Activated CD8-positive, alpha-beta memory T cell treated with anti-CD3 and anti-CD28 coated beads for 24 hours (primary cell): ENCODE measurements at regions not wholly inside any gene's neighbourhood (a gene's known extent, or its start where the extent isn't known, plus 50 kb on each side); places are given as distances from the start of the nearest gene placed in this dataset.

Experiments used
- DNase-seq: peaks from one replicate; pipeline ENCODE4 v3.0.0-alpha.2; 2020

DNA sequence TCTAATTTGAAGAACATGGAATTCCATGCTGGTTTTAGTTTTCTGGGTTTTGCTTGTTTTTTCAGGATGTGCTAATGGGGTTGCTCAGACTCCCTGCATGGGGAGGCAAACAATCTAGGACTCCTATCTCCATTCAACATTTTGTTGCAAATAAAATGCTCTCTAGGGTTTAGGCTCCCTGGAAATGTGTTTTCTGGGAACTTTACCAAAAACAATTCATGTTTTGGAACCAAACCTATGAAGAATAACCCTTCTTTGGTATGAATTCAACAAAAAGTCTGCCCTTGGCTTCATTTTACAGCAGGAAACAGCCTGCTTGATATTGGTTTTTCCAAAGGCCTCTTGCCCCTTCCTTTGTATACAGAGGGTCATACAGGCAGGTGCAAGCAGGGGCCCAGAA, 217.7 kb downstream of the FOXA2 start:
- no peak for DNase-seq

DNA sequence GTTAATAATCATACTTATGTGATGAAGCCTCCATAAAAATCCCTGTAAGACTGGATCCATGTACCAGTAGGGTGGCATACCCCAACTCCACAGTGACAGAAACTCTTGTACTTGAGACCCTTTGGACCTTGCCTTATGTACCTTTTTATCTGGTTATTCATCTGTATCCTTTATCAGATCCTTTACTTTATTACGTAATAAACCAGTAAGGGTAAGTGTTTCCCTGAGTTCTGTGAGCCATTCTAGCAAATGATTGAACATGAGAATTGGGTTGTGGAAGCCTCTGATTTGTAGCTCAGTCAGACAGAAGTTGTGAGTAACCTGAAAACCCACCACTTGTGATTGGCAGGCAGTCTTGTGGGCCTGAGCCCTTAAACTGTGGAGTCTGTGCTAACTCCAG, 229.7 kb downstream of the FOXA2 start:
- DNase-seq = no peak

DNA sequence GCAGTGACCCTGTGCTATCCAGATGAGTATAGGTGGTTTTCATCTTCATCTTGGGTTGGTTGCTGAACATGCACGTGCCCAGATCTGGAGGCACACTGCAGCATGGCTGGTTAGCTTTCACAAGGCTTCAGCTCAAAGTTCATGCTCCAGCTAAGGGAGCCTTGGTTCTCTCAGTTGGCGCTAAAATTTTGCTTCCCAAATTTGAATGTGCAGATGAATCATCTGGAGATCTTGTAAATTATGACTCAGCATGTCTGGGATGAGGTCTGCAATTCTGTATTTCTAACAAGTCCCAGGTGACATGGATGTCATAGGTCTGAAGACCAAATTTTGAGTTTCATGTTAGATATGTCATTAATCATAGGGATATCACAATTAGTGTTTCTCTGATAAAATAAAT, 230.8 kb downstream of the FOXA2 start:
- no peak for DNase-seq

DNA sequence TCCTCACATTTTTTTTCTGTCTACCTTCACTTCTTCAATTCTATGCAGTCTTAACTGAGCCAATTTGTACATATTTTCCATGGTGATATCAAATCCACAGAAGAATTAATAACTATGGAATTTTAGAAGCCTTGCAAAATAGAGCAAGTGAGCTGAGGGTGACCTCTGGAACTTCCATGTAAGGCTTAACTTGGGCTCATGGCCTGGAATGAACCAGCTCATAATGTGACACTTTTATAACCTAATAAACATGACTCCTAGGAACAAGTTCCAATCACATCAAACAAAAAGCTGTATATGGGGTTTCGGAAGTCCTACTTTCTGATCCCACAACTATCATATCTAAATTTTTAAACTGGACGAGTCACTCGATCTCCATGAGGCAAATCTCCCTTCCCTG, 232.4 kb downstream of the FOXA2 start:
- no peak for DNase-seq

DNA sequence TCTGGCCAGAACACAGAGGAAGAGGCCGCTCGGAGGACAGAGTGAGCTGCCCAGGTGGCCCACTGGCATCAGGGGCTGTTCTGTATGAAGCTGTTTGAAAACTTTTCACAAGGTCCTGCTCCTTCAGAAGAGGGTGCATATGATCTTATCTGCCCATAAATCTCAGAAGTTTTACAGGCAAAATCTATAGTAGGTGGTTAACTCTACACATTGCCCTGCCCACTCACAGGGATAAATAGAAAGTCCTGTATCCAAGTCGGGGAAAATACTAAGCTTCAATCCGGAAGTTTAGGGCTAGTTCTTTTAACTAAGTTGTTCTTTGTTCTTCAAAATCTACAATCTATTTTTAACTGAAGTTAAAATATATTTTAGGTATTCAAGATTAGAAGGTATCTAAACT, 233.7 kb downstream of the FOXA2 start:
- DNase-seq = no peak

DNA sequence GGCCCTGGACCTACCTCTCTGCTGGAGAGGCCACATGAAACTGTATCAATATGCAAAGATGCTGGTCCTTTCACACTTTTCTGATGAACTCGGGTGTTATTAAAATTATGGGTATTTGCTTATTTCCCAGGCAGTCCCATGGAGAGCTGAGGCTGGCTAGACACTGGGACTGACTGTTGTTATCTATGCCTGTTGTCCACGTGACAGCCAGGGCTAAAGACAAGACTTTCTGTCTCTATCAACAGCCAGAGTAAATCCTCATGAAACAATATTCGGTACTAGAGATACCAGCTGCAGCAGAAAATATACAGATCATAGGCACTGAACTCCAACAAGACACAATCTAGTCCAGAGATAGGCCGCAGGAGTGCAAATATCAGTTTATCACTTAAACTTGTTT, 236.4 kb downstream of the FOXA2 start:
- DNase-seq = no peak

DNA sequence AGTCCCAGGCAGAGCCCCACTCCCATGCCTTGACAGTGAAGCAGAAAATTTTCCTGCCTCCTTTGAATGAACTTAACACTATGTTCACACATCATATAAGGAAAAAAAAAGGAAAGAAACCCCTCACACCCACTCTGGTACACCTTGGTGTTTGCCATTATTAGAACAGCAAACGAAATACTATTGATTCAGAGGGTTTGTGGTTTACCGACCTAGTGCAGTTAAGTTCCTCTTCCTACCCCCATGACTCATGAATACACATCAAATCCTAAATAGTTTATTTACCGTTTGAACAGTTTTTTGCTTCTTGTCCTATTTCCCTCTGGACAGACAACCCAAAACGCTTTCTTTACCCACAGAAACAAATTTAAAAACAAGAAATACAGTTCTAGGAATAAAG, 237.7 kb downstream of the FOXA2 start:
- no peak for DNase-seq

DNA sequence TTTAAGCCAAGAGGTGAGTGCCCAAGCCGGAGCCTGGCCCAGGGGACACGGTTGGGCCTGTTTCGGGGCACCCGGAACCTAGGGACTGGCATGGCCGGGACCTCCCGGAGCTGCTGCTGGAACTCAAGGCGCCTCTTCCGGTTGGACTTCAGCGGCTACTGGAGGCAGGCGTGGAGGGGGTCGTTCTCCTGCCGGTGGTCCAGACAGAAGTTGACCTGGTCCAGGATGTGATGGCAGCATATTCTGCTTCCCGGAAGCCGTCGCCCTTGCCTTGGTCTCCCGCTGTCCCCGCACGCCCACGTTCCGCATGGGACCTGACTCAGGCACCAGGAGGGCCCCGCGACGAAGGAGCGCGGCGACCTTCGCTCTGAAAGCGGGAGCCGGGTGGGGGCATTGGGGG, 240.8 kb downstream of the FOXA2 start:
- DNase-seq = no peak

DNA sequence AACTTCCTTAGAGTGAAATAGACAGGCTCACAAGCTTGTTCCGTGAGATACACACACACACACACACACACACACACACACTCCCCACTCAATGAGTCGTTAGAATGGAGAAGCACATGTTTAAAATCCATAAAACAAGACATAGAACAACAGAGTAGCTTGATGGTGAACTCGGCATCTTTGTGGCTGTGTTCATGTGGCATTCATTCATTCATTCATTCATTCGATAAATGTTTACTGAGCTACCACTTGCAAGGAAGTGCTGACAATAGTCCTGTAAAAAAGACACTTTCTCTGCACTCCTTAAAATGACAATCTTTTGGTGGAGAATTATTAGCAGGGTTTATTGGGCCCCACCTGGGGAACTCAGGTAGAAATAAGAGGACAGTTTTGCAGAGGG, 242.0 kb downstream of the FOXA2 start:
- DNase-seq = no peak

DNA sequence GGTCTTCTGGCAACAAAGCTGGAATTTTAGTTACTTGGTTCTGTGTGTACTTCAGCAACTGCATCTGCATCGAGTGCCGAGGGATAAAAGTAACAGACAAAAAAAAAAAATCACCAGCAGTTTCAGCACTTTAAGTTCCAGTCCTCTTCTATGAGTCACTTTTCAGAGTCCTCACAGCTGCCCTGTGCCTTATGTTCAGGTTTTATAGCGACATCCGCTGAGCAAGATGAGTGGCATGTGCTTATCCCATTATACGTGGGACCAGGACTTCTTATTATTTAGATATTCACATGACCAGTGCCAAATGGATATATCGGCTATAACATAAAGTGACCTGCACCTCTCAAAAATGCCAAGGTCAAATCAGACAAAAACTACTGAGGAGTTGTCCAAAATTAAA, 242.9 kb downstream of the FOXA2 start:
- no peak for DNase-seq

DNA sequence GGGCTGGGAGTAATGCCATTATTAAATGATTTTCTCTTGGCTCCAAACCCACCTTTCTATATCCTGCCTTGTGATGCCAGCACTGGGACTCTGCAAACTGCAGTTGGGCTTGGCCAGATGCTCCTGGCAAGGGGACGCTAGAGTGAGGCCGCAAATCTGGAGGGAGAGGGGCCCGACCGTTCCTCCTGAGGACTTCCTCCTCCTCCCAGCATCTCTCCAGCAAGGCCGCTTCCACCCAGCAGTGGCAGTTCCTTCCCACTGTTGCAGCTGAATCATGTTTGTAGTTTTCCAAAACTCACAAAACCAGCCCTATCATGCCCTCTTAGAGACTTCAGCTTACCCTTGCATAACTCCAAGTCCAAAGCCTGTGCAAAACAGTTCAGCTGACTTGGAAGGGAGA, 244.4 kb downstream of the FOXA2 start:
- no peak for DNase-seq

DNA sequence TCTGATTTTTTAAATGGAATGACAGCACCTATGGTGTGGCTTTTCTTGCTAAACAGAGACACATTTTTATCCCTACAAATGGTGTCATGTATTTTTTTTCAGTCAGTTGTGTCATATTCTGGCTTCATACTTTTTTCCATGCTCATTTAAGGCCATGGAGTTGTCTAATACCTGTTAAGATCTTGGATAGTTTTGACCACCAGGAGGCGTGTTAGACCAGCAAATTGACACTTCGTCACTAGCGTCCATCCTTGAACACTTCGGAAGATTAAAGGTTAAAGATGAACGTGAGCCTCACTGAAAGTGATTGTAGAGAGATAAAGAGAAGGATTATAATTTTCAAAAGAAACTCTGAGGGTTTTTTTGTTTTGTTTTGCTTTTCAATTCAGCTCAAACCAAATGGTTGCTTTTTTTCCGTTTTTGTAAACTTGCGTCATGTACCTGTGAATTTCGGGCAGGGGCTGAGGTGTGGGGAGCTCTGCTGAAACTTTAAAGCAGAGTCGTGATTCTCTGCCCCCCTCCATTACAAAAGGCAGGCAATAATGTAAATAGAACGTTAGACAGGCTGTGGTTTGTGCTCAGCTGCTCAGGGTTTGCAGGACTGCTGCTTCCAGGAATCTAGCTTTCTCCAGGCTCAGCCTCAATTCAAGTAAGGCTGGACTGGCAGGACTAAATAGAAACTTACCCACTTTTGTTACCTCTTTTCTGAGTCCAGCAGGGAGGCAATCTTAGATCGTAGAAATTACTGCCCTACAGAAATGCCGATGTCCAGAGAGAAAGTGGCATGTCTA, 245.1 kb downstream of the FOXA2 start:
- DNase-seq = no peak

DNA sequence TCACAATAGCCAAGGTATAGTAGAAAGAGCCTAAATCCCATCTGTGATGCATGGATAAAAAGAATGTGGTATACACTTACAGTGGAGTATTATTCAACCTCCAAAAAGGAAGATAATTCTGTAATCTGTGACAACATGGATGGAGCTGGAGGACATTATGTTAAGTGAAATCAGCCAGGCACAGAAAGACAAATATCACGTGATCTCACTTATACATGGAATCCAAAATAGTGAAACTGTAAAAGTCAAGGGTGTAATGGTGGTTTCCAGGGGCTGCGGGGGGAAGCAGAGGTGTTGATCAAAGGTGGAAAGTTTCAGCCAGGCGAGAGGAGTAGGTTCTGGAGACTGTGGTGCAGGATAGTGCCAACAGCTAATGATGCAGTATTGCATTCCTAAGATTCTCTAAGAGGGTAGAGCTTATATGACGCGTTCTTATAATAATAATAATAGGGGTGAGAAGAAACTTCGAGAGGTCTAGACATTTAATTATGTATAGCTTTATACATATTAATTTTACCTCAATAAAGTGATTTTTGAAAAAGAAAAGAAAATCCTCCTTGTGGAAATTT, 246.1 kb downstream of the FOXA2 start:
- no peak for DNase-seq

DNA sequence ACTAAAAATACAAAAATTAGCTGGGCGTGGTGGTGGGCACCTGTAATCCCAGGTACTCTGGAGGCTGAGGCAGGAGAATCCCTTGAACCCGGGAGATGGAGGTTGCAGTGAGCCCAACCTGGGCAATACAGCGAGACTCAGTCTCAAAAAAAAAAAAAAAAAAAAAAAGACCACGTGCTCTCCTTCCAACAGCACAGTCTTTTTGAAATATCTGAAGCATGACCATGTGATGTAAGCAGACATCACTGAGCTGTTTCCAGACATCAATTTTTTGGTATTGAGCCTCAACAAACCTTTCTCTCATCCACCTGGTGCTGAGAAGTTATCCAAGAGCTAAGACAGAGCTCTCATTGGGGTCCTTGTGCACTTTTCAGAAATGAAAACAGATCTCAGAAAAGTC, 249.2 kb downstream of the FOXA2 start:
- no peak for DNase-seq

DNA sequence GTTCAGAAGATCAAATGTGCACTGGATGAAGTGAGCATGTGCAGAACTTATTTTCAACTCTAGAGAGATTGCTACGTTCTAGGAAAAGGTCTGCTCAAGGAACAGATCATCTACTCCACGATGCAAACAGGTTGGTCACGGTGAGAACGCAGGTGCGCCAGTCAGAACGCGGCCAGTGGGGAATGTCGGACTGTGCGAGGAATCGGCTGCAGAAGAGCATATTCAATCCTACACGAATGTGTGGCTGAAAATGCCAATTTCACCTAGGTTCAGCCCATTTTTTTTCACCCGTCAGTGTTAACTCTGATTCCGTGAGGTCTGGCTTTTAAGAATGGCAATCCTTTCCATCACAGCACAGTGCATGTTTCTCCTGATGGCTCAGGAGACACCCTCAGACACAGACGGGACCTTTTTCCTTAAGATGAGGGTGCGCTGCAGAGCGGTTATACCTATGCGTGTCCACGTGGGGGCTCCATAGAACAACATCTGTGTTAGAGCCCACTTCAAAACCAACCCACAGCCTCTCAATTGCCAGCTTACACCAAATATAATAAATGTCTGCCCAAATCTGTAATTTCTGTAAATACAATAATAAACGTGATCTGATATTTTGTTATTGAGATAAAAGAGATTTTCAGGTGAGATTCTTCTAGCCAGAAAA, 250.4 kb downstream of the FOXA2 start:
- no peak for DNase-seq

DNA sequence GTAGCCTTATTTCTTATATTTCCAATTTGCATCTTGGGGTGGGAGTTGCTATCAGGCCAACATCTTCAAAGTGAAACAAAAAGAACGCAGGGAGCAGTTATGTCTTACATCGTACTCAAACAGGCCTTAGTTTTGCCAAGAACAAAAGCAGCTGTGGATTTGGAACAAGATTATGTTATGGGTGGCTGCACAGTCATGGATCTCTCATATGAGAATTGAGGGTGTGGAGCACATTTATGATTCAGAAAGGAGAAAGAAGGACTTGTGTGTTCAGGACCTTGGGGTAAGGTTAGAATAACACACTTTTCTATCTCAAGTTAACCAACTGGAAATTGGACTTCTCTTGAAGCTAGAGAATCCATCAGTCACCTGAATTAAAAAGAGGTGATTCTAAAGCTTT, 259.9 kb downstream of the FOXA2 start:
- no peak for DNase-seq

DNA sequence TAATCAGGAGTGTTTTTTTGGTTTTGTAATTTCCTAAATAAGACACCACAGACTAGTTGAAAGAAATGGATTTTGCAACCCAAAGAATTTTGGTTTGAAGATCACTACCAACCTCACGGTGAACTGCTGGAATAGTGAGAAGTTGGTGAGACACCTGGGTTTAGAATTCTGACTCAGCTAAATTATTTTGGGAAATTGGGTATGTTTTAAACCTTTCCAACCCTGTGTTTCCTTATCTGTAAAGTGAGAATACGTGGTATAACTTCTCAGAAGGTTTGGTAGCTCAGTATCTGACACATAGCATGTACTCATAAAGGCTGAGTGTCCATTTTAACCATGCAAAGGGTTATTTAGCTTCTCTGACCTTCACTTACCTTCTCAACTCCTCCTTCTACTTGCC, 261.9 kb downstream of the FOXA2 start:
- no peak for DNase-seq

DNA sequence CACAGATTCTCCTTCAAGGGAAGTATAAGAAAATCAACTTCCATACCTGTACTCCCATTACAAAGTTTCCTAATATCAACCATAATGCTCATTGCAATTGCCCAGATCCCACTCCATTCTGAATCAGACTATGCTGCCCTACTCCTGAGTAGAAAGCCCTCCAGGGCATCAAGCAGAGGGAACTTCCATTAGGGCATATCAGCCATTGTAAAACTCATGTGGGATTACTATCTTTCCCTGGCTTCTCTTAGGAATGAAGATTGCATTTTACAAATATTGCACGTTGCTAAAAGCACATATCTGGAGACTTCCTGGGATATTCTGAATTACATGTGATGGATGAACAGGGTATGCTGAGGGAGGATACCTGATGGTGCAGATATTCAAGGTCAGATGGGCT, 263.2 kb downstream of the FOXA2 start:
- DNase-seq = no peak

DNA sequence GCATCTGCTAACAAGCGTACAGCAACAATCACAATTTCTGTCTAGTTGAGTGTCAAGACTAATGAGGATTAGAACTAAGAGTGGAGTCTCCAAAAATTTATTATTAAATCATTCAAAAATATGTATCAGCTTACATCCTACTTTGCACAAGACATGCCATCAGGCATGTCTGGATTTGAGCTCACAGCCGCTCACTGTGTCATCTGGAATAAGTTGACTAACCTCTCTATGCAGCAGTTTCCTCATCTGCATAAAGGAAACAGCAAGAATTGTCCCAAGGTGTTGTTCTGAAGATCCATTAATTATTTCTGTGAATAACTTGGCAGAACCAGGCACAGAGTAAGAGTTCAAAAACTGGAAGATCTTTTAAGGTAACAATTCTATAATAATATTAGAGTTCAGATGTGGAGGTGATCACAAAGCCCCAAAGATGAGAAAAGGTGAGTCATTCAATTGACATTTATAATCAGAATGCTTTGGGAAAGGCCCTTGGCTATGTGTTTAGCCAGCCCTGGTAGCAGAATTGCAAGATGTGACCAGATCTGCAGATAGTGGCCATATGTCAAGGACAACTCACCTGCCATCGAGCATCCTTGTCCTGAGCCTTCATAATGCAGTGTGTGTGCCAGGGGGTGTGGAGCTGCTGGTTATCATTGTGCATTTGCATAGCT, 264.0 kb downstream of the FOXA2 start:
- no peak for DNase-seq

DNA sequence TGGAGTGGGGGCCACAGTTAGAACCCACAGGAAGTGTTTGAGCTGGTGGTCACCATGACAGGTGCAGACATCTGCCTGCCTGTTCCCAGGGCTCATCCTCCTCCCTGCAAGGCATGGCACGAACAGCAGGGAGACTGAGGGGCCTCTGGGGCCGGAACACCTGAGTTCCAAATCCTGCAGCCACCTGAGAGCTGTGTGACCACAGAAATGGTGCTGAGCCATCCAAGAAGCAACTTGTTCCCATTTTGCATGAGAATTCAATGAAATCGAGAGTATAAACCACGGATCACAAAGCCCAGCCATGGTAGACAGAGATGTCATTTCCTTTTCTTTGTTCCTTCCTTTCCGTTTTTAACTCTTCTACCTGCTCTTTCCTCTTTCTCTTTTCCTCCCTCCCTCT, 268.6 kb downstream of the FOXA2 start:
- no peak for DNase-seq

DNA sequence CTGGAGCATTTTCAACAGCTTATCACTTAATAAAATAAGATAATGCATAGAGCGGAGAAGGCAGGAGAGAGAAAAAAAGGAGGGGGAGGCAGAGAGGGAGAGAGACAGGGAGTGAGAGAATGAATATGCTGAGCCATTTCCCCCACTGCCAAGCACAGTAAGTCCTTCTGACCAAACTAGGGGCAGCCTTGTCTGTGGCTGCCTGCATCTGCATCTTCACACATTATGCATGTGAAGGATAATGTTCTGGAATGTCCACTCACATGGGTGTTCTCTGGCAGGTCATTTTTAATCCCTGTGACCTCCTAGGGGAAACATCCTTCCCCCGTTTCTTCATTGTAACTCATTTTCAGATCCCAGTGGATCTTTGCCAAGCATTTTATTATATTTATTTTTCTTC, 269.3 kb downstream of the FOXA2 start:
- no peak for DNase-seq

DNA sequence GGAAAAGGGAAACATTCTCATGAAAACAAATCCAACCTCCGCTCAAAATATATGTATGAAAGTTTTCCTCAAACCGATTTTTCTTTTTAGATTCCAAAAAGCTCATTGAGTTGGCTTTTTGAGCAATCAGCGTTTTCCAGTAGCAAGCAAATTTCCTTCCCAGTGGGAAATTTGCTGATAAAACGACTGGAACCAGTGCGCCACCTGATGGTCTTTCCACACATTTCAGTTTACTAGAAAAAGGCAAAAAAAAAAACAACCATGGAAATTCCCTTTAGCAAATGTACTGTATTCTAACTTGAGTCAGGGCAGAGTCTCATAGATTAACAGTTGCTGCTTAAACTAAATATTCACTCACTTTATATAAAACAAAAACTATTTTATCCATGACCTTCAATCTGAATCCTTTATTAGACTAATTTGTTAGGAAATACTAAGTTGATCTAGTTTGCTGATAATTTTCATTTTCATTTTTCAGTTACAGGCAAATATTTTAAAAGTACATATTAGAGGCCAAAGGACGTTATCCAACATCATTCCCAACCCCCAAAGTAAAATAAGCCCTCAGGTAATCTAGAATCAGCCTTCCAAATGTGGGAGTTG, 271.5 kb downstream of the FOXA2 start:
- DNase-seq = no peak

DNA sequence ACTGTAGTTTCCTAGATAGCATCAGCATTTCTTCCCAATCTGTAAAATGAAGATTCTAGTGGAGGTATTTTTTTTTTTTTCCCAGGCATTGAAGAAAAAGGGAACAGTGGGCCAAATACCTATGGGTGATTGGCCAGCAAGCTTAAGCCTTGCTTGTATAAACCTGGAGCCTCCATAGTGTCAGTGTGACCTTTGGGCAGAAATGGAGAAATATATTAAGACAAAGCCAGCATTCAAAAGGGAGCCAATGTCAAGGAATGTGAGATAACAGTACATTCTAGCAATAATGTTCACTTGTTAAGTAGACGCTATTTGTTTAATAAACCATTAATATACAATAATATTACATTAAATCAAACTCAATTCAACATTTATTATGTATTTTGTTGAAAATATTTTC, 275.4 kb downstream of the FOXA2 start:
- DNase-seq = no peak

DNA sequence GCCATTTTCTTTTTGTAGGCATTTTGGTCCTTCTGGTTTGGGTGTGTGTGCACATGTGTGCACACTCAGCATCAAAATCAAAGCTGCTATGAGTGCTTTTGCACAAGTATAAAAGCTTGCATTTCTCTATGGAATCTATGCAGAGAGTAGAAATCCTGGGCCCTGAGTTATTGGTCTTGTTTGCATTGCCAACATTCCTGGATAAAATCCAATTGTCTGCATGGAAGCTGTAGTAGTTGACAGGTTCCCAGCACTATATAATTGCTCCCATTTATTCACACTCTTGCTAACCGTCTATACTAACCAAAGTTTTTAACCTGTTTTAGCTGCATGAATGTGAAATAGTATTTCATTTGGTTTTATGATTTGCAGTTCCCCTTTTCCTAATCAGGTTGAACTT, 277.0 kb downstream of the FOXA2 start:
- DNase-seq = no peak
